NCI-H524 treated with DMSO at 0.1 percent for 48 hours (cell line): ENCODE measurements at regions not wholly inside any gene's neighbourhood (a gene's known extent, or its start where the extent isn't known, plus 50 kb on each side); places are given as distances from the start of the nearest gene placed in this dataset.

Experiments used
- DNase-seq: peaks from one replicate; lab custom pipeline; 2025; lab: John Stamatoyannopoulos, UW

DNA sequence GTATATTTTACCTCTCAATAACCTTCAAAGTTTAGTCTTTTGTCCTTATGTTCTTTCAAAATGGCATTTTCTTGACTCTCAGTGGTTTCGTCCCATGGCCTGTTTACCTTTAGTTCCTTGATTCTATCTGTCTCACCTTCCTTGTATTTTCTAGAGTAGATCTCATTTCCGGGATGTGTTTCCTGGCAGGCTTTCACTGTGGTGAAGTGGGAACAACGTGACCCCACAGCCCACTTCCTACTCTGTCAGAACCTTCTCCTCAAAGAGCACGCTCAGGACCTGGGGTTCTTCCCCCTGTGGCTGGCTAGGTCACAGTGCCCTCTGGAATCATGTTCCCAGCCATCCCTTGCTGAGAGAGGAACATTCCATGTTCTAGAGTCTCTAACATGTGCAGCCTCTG, 129.9 kb upstream of the ZNF32 start:
- DNase-seq, result no peak

DNA sequence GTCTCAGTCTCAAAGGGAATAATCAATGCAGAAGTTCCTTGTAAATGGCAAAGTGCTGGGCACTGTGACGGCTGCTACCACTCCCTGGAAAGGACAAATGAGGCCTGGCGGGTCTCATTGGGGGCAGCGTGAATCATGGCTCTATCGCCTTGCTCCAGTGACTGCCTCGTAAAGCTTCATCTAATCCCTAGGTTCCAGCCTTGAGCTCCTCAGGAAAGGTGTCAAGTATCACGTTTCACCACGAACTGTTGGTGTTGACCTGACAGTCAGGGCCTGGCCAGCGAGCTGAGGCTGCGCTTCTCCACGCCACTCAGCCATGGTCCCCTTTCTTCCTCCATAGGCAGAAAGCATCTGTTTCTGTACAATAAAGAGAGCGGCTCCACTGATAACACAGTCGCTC, 126.7 kb upstream of the ZNF32 start:
- no peak for DNase-seq

DNA sequence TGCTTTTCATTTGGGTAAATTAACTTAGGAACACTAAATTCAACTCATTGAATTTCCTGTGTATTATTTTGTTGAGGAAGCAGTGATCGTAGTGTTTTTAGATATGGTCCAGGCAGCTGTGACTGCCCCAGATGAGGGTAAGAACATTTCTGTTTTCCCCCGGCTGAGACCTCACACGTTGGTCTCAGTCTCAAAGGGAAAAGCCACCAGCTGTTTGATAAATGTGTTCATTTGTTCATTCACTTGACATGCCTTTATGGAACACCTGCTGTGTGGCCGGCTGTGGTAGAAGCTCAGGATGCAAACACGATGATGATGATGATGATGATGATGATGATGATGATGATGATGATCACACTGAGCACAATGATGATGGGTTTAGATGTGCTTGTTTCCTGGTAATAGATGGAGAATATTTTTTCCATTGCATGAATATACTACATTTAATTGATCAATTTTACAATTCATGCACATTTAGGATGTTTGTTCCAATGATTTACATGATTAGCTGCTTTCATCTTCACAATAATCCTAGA, 125.6 kb upstream of the ZNF32 start:
- DNase-seq, result no peak

DNA sequence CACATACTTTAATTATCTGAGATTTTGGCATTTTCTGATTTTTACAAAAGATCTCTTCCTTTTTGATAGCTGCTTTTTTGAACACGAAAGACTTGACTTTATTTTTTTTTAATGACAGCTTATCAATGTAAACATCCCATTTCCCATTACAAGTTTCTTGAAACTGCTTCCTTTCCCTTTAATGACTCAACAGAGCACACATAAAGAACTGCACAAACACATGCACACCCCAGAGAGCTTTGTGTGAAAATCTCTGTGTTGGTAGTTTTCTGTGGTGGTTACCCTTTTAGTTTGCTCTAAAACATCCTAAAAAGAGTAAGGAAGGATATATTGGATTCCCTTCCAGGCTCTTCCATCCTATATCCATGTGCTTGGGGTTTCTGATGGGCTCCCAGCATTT, 125.1 kb upstream of the ZNF32 start:
- no peak for DNase-seq

DNA sequence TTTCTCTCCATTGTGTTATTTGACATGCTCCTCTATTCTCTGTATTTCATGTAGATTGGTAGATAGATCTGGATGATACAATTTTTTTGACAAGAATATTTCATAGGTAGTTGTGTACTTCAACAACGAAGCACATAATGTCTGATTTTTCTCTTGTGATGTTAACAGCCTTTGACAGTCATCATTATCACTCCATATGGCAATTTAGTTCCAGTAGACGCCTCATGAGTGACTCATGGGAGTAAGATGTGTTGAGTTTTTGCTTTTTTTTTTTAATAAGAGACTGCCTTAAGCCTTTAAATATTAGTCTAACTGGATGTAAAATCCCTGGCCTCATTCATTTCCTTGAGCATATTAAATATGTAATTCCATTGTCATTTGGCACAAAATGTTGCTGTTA, 123.5 kb upstream of the ZNF32 start:
- no peak for DNase-seq

DNA sequence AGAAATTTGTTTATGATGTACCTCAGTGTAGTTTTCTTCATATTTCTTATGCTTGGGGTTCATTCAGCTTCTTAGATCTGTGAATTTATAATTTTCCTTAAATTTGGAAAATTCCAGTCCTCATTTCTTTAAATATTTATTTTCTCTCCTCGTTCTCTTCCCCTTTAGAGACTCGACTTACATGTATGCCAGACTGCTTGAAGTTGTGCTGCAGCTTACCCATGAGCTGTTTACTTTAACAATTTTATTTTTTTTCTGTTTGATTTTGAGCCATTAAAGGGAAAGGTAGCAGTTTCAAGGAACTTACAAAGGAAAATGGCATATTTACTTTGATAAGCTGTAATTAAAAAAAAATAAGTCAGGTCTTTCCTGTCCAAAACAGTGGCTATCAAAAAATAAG, 123.0 kb upstream of the ZNF32 start:
- DNase-seq, result no peak

DNA sequence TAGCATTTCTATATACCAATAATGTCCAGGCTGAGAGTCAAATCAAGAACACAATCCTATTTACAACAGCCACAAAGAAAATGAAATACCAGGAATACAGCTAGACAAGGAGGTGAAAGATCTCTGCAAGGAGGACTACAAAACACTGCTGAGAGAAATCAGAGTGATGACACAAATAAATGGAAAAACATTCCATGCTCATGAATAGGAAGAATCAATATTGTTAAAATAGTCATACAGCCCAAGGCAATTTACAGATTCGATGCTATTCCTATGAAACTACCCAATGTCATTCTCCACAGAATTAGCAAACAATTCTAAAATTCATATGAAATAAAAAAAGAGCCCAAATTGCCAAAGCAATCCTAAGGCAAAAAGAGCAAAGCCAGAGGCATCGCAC, 116.8 kb upstream of the ZNF32 start:
- DNase-seq, result no peak

DNA sequence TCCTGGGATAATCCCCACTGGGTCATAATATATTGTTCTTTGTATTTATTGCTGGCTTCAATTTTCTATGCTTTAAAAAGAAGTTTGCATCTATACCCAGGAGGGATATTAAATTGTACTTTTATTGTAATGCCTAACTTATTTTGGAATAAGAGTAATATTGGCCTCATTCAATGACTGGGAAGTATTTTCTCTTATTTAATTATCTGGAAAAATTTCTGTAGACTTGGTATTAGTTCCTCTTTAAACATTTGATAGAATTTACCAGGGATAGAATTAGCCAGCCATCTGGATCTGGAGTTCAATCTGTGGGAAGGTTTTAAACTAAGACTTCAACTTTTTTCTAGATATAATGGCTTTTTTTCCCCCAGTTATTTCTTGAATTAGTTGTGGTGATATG, 115.2 kb upstream of the ZNF32 start:
- DNase-seq, result no peak

DNA sequence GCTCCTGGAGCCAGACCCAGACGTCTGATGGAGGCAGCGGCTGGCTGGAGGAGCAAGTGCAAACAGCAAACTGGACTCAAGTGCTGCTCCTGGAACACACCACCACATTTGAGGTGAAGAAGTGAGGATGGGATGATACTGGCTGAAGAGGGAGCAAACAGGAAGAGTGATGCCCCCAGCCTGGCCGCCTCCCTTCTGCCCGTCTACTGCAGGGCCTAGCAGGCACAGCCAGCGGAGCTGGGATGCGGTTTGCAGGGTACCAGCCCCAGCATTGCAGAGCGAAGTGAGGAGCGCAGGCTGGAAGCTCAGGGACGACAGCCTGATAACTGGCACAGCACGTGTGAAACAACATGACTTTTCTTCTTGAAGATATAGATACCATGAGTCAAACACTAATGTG, 111.8 kb upstream of the ZNF32 start:
- DNase-seq, result no peak

DNA sequence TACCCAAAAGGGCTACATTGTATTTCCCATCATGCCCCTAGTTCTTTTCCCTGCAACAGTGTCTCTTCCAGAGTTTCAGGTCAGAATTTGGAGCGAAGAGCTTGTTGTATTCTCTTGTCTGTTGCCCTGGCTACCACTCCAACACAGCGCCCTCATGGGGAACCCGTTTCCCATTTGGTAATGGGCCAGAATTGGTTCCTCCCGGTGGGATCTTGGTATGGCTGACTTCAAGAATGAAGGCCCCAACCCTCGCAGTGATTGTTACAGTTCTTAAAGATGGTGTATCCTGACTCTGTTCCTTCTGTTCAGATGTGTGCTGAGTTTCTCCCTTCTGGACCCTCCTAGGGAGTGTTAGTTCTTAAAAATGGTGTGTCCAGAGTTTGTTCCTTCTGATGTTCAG, 110.5 kb upstream of the ZNF32 start:
- no peak for DNase-seq

DNA sequence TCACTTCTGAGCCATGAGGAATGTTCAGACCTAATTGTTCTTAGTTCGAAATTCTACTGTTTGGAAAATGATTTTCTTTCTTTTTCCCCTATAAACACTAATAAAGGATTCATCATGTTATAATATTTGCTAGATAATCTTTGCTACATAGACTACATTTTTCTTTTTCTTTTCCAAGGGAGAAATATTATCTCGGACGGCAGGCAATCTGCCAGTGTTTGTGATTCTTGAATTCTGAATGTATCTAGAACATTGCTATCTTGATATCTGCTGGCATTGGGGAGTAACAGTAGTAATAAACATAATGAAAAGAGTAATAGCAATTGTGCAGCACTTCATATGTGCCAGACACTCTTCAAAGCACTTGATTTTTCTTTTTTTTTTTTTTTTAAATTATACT, 107.7 kb upstream of the ZNF32 start:
- DNase-seq, result no peak

DNA sequence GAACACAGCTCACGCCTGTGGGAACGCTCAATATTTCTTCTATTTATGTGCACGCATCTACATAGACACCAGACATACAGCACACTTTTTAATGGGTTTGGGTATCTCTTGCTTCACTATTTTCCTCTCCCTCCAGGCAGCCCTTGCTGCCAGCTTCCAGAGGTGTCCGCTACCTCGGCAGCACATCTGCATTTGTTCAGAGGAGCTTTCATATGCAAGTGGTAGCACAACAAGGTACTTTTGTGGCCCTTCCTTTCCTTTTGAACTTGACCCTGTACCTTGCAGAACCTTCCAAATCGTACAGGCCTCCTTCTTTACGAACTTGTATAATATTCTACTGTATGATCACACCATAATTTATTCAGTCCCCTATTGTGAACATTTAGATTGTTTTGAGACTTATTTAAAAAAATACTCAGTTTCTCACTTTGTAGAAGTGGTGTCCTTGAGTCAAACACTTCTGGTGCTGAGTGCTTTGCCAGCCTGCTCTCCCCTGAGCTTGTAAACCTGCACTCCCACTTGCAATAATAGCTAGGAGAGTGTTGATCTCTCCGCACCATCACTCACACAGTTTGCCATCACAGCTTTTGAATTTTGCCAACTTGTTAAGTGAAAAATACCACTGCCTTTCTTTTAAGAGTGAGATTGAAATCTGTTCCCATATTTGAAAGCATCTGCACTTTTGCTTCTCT, 106.0 kb upstream of the ZNF32 start:
- no peak for DNase-seq

DNA sequence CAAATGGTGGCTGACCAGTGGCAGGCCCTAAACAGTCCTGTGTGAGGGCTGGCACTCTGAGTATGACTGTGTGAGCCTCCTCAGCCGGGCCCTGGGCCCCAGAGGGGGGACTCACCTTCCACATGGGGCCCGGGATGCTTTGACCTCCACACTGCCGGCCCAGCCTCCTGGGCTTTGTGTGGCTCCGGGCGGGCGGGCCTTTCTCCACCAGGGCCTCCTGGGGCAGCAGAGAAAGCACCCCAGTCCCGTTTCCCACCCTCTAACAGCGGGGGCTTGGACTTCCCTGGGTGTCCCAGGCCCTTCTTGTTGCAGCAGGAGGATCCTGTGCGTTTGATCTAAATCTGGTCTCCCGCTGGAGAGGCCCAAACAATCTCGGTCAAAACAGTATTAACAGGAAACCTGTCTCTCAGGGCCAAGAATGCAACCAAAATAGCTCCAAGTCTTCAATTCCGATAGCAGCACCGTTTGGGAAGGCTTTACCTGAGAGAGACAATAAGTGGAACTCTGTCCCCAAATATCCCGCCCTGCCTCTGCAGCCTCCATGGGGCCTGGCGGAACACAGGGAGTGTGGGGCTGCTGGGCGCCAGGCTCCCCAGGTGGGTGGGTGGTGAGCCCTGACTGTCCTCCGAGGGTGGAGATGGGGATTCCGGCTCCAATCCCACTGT, 104.8 kb upstream of the ZNF32 start:
- DNase-seq, result no peak

DNA sequence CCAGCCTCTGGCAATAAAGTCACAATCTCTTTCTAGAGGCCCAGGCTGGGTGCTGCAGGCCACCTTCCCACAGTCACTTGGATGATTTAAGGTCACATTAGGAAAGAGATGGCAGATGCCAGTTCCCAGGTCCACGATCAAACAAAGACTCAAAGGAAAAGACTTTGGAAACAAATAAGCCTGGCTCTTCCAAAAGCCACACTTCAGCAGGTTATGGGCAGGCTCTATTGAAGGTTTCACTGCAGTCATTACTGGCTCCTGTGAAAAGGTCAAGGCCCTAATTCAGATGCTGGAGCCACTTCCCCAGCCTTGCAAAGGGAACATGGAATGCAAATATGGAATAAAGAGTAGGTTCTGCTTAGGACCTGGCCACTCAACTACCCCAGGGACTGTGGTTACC, 104.0 kb upstream of the ZNF32 start:
- DNase-seq, result no peak

DNA sequence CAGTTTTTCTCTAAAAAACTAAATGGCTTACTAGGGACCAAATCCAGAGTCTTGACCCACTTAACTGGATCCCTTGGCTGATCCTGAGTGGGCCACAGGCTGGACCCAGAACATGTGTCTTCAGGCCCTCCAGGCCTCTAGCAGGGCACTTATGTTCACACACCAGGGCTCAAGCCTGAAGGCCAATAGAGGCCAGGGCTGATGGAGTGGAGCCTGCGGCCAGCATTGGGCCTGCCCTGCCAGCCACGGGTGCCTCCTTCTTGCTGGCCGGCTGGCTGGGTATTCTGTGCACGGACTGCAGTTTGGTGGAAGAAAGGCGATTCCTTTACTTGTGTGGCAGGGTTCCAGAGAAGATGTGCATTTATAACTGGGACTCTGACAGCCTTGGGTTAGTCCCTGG, 103.0 kb upstream of the ZNF32 start:
- no peak for DNase-seq

DNA sequence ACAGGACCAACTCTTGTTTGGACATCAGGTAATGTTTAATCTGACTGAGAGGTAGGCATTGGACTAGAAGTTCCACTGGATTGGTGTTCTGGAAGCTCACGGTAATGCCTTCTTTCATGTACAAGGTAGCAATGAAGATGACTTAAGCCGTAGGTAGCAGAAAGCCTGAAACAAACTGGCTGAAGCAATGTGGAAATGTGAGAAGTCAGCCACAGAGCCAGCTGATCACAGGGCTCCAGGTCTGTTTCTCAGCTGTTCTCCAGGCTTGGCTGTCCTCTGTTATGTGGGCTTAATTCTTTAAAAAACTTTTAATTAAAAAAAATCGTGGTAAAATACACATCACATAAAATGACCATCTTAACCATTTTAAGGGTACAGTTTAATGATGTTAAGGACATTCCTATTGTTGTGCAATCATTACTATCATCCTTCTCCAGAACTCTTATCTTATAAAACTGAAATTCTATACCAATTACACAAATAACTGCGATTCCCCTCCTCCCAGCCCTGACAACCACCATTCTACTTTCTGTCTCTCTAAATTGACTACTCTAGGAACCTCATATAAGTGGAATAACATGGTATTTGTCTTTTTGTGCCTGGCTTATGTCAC, 101.4 kb upstream of the ZNF32 start:
- no peak for DNase-seq

DNA sequence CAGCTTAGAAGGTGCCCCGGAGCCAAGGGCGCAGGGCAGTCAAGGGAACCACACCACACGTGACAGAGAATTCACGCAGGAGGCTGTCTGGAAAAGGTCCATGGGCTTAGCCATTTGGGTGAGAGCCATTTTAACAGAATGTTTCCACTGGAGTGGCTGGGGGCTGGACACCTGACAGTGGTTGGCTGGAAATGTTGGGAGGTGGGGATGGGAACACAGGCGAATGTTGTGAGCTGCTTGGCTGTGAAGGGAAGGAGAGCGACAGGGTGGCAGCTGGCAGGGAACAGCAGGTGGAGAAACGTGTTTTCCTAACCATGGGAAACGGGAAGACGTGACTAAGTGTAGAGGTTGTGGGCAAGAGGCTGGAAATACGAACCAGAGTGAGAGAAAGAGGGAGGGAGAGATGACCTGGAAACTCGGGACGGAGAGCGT, 100.5 kb upstream of the ZNF32 start:
- DNase-seq, result no peak

DNA sequence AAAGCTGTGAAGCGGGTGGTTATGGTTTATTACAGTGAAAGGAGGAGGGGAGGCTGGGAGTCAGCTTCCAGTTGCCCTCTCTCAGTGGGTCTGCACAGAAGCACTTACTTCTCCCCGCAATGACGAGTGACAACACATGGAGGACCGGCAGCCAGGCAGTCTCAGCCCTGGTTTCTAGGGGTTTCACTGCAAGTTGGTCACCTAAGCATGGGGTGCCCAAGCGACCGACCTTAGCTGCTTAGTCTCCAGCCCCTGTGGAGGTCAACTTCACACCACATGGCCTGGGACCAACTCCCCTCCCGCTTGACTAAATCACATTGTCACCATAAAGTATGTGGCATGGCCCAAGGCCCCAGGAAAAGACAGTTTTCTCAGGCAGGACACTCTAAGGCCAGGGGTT, 99.9 kb upstream of the ZNF32 start:
- no peak for DNase-seq

DNA sequence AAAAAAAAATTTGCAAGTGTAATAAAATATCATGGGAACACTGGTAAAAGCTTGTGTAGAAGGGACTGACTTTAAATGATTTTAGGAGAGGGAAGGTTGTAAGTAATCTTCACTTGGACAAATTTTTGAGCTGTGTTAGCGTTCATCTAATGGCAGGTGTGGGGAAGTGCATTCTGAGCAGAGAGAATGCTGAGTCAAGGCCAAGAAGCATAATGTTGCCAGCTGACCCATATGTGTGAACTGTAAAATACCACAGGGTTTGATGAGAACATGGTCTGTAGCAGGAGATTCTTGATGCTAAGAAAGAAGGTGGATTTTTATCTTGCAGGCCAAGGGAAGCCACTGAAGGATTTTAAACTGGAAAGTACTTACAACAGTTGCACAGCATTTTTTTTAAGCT, 98.2 kb upstream of the ZNF32 start:
- DNase-seq, result no peak

DNA sequence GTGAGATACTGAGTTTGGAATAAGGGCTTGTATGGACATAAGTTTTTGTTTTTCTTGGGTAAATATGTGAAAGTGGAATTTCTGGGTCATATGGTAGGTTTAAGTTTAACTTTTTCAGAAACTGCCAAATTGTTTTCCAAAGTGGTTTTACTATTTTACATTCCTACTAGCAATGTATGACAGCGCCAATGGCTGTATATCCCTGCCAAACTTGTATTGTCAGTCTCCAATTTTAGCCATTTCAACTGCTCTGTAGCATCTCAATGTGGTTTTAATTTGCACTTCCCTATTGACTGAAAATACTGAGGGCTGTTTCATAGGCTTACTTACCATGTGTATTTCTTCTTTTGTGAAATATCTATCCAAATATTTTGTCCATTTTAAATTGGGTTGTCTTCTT, 90.5 kb upstream of the ZNF32 start:
- DNase-seq, result no peak

DNA sequence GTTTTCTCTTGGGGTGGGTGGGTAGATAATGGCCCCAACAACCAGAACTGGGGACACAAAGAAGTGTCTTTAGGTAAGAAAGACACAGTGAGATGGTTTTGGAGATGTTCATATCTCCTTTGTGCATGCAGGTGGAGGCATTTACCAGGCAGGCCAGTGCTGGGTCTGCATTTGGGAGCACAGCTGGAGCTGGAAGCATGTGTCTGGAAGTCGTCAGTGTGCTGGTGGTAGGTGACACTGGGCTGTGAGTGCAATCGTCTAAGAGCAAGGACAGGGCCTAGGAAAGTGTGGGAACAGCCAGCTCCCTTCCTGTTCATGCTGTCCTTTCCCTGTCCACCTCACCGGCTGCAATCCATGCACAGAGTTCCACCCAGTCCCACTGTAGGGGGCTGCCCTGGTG, 88.3 kb upstream of the ZNF32 start:
- DNase-seq, result no peak

DNA sequence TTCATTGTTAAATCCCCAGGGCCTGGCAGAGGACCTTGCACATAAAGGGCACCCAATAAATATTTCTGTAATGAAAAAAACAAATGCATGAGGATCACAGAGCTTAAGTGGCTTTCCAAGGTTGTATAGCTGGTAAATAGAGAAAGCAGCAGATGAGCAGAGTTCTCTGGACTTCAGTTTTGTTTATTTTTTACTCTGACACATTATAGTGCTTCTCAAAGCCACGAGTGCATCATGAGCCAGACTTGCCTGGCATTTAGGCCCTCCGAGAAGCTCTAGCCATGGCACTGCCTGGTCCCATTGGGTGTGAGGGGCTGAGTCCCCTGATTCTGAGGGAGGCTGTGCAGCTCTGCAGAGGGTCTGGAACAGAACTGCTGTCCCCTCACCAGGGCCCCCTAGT, 87.2 kb upstream of the ZNF32 start:
- no peak for DNase-seq

DNA sequence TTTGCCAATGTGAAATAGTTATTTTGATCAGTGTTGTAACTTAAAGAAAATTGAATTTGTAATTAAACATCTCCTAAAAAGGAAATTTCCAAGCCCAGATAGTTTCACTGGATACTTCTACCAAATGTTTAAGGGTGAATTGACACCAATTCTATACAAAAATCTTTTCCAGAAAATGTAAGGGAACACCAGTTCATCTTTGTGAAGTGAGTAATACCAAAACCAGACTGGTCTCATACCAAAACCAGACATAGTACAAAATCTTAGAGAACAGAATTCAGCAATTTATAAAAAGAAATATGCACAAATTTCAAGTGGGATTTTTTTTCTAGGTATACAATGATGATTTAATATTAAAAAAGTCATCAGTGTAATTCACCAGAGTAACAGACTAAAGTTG, 86.0 kb upstream of the ZNF32 start:
- DNase-seq, result no peak

DNA sequence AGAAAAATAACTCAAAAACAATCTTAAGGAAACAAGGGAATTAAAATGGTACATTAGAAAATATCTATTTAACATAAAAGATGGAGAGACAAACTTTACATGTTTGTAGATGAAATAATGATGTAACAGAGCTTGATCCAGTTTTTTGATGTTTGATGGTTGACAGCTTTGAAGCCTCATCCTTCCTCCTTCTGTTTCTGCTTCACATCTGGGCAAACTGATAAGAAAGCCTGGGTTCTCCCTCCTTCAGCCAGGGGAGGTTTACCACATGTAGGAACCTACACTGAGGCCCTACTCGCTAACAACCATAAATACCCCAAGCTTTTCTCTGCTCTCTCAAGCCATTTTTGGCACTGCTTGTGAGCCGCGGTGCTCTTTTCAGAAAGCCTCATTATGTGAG, 82.8 kb upstream of the ZNF32 start:
- DNase-seq, result no peak
